Astrocyte (in vitro differentiated cells and primary cell): ENCODE measurements at regions not wholly inside any gene's neighbourhood (a gene's known extent, or its start where the extent isn't known, plus 50 kb on each side); places are given as distances from the start of the nearest gene placed in this dataset.

Source experiments
- EZH2 ChIP-seq: IDR thresholded peaks from 2 replicates; pipeline ENCODE4 v1.6.1; 2012; ENCODE audit warnings: mild to moderate bottlenecking, low read length, inconsistent platforms; ENCODE audit not compliant: insufficient read depth
- TF ChIP-seq, protein P1 (sequence below): IDR thresholded peaks from 2 replicates; pipeline ENCODE4 v1.5.1; 2011; ENCODE audit warnings: low read depth, mild to moderate bottlenecking, inconsistent platforms, low read length, moderate library complexity; ENCODE audit not compliant: insufficient read depth

GRCh38 chr5:164224772-164225171 is 719.4 kb downstream of the MAT2B start:
- TF ChIP-seq, protein P1, sequence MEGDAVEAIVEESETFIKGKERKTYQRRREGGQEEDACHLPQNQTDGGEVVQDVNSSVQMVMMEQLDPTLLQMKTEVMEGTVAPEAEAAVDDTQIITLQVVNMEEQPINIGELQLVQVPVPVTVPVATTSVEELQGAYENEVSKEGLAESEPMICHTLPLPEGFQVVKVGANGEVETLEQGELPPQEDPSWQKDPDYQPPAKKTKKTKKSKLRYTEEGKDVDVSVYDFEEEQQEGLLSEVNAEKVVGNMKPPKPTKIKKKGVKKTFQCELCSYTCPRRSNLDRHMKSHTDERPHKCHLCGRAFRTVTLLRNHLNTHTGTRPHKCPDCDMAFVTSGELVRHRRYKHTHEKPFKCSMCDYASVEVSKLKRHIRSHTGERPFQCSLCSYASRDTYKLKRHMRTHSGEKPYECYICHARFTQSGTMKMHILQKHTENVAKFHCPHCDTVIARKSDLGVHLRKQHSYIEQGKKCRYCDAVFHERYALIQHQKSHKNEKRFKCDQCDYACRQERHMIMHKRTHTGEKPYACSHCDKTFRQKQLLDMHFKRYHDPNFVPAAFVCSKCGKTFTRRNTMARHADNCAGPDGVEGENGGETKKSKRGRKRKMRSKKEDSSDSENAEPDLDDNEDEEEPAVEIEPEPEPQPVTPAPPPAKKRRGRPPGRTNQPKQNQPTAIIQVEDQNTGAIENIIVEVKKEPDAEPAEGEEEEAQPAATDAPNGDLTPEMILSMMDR: no peak
- TF ChIP-seq EZH2: no peak
